Caco-2 (cell line): ENCODE measurements at regions not wholly inside any gene's neighbourhood (a gene's known extent, or its start where the extent isn't known, plus 50 kb on each side); places are given as distances from the start of the nearest gene placed in this dataset.

Experiments used
- BruUV-seq: library from RNA; stranded (reverse); fragments of 400-500 nt; replicated peaks from 2 replicates; lab custom pipeline; 2021; lab: Mats Ljungman, UMichigan
- CTCF ChIA-PET: fragments of 300-600 bp; sonication (Branson Sonifier 250); formaldehyde crosslinking; loops from one replicate; lab custom pipeline; 2022; ENCODE audit warnings: antibody characterized with exemption; lab: Charles Lee
- POLR2A ChIA-PET: fragments of 300-600 bp; sonication (Branson Sonifier 250); formaldehyde crosslinking; loops from one replicate; lab custom pipeline; 2022; ENCODE audit warnings: antibody characterized with exemption; lab: Charles Lee
- DNase-seq, 2 experiments: peaks; one replicate each; pipeline versions ENCODE4 v3.0.0 to v3.0.0-alpha.2; 2020 to 2022
- H3K27me3 ChIP-seq: replicated peaks from 2 replicates; pipeline ENCODE4 v1.6.0; 2011; ENCODE audit warnings: low read length; ENCODE audit not compliant: control insufficient read depth, insufficient read depth
- H3K36me3 ChIP-seq: 2 replicates; pipeline ENCODE4 v1.5.1; 2011; ENCODE audit warnings: low read length; ENCODE audit not compliant: control insufficient read depth, insufficient read depth
- H3K4me1 ChIP-seq: fragments of 250-450 bp; sonication (Bioruptor Pico); 2 replicates; pipeline ENCODE4 v1.5.1; 2020; ENCODE audit warnings: mild to moderate bottlenecking
- H3K4me3 ChIP-seq: 2 replicates; pipeline ENCODE4 v1.5.1; 2011; ENCODE audit warnings: low read depth, mild to moderate bottlenecking, control low read depth, low read length
- H3K9me3 ChIP-seq: fragments of 250-450 bp; sonication (Bioruptor Pico); 2 replicates; pipeline ENCODE4 v1.5.1; 2020; ENCODE audit warnings: mild to moderate bottlenecking, moderate library complexity
- H3K27ac Mint-ChIP-seq: one replicate; pipeline ENCODE4 v1.8.0; 2022; ENCODE audit warnings: mixed read lengths; ENCODE audit not compliant: unreplicated experiment
- H3K27me3 Mint-ChIP-seq: one replicate; pipeline ENCODE4 v1.8.0; 2022; ENCODE audit warnings: mixed read lengths; ENCODE audit not compliant: insufficient read depth, unreplicated experiment
- H3K36me3 Mint-ChIP-seq: one replicate; pipeline ENCODE4 v1.8.0; 2022; ENCODE audit warnings: mild to moderate bottlenecking, mixed read lengths; ENCODE audit not compliant: insufficient read depth, unreplicated experiment
- H3K4me1 Mint-ChIP-seq: one replicate; pipeline ENCODE4 v1.8.0; 2022; ENCODE audit warnings: low read depth, mixed read lengths; ENCODE audit not compliant: unreplicated experiment
- H3K4me3 Mint-ChIP-seq: one replicate; pipeline ENCODE4 v1.8.0; 2022; ENCODE audit warnings: mild to moderate bottlenecking, moderate library complexity, mixed read lengths; ENCODE audit not compliant: unreplicated experiment
- H3K9me3 Mint-ChIP-seq: one replicate; pipeline ENCODE4 v1.8.0; 2022; ENCODE audit warnings: mixed read lengths; ENCODE audit not compliant: unreplicated experiment
- CTCF ChIP-seq, 2 experiments: fragments of 200-600 bp in 1 of 2; IDR thresholded peaks; 1 replicate in 1 of 2; 2 replicates in 1 of 2; pipeline versions ENCODE4 v1.5.1 to v1.8.0; 2011 to 2022; ENCODE audit warnings: antibody characterized with exemption in 1 of 2, control low read depth in 1 of 2, inconsistent platforms in 1 of 2, low read depth in 1 of 2, low read length in 1 of 2, mild to moderate bottlenecking in 1 of 2, moderate library complexity in 1 of 2; ENCODE audit not compliant: insufficient read depth in 1 of 2, severe bottlenecking in 1 of 2, unreplicated experiment in 1 of 2
- intact Hi-C: fragments of 100-400 bp; cut with micrococcal nuclease; formaldehyde crosslinking; loops from one replicate; pipeline ENCODE4 v1.10.0; 2022; ENCODE audit not compliant: unreplicated experiment

DNA sequence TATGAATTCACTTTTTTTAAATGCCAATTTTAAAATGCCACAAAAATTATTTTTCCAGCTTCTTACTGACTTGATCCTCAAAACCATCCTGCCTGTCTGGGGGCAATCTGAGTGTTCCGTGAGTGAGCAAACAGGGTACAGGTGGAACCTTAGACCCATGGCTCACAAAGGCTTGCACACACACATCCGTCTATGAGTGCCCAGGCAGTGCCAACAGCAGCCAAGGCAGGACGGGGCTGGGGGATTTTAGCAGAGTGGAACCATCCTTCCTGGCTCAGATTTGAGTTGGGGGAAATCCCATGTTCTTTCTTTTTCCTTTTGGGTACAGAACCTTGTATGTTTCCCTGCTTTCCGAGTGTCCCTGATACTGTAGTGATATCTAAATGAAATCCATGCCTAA lies 377.7 kb upstream of the MGMT start:
- intact Hi-C loops = no loop called here
- POLR2A ChIA-PET = no interaction called here
- no peaks in the 10 kb centered on the region for H3K36me3 Mint-ChIP-seq
- Histone ChIP-seq H3K9me3 (peaks cover 2% of the 10 kb centered on the region; the same call in 1 of the 2 replicates), H3K36me3 (no peaks in the 10 kb centered on the region), H3K27me3 (no peaks in the 10 kb centered on the region; the same call in 1 of the 2 replicates), H3K4me3 (no peak overlapping the region), H3K4me1 (no peaks in the 10 kb centered on the region)
- H3K4me3 Mint-ChIP-seq = no peak overlapping the region
- no peaks in the 10 kb centered on the region for H3K9me3 Mint-ChIP-seq
- BruUV-seq = no TSS peak
- DNase-seq = no peak
- H3K27ac Mint-ChIP-seq = no peak overlapping the region
- peaks cover 8% of the 10 kb centered on the region for H3K27me3 Mint-ChIP-seq
- TF ChIP-seq CTCF (IDR thresholded peaks at IDR 0.05; ENCODE audit: insufficient read depth in 1 of 2, low read depth in 1 of 2, low read length in 1 of 2, severe bottlenecking in 1 of 2, unreplicated experiment in 1 of 2) = no peak
- CTCF ChIA-PET = no interaction called here
- H3K4me1 Mint-ChIP-seq = no peaks in the 10 kb centered on the region

DNA sequence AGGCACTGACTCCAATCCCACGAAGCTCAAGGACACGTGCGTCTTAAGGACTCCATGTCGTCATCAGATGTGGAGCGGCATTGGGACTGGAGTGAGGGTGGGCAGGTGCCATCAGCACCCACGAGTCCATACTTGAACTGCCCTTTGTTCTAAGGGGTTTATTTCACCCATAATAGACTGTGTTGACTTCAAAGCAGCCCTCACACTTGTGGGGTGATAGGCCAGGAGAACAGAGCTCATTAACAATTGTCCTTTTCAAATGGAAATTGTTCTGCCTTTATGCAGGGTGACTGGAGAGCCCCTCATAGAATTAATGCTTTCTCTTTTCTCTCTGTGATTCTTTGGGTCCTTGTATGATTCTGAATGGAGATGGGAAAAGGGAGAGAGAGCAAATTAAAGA lies 376.9 kb upstream of the MGMT start:
- H3K4me3 Mint-ChIP-seq = no peak overlapping the region
- H3K4me1 Mint-ChIP-seq = no peaks in the 10 kb centered on the region
- intact Hi-C loops = no loop called here
- H3K27me3 Mint-ChIP-seq = peaks cover 10% of the 10 kb centered on the region
- Histone ChIP-seq H3K36me3 (no peaks in the 10 kb centered on the region), H3K27me3 (no peaks in the 10 kb centered on the region; the same call in 1 of the 2 replicates), H3K9me3 (no peaks in the 10 kb centered on the region), H3K4me3 (no peak overlapping the region), H3K4me1 (no peaks in the 10 kb centered on the region)
- DNase-seq = no peak
- POLR2A ChIA-PET = no interaction called here
- no TSS peak for BruUV-seq
- H3K36me3 Mint-ChIP-seq = no peaks in the 10 kb centered on the region
- no peak for TF ChIP-seq CTCF (IDR thresholded peaks at IDR 0.05; ENCODE audit: insufficient read depth in 1 of 2, low read depth in 1 of 2, low read length in 1 of 2, severe bottlenecking in 1 of 2, unreplicated experiment in 1 of 2)
- H3K9me3 Mint-ChIP-seq = no peaks in the 10 kb centered on the region
- CTCF ChIA-PET = no interaction called here
- no peak overlapping the region for H3K27ac Mint-ChIP-seq

- Histone ChIP-seq H3K4me1 (no peaks in the 10 kb centered on the region), H3K27me3 (no peaks in the 10 kb centered on the region; the same call in 1 of the 2 replicates), H3K36me3 (no peaks in the 10 kb centered on the region), H3K9me3 (no peaks in the 10 kb centered on the region), H3K4me3 (no peak overlapping the region)
- intact Hi-C loops = no loop called here
- Mint-ChIP-seq H3K27me3 (peaks cover 10% of the 10 kb centered on the region), H3K36me3 (no peaks in the 10 kb centered on the region), H3K27ac (no peak overlapping the region), H3K4me3 (no peak overlapping the region), H3K4me1 (no peaks in the 10 kb centered on the region), H3K9me3 (no peaks in the 10 kb centered on the region)
- CTCF ChIA-PET = no interaction called here
- no peak for DNase-seq
- TF ChIP-seq CTCF (IDR thresholded peaks at IDR 0.05; ENCODE audit: insufficient read depth in 1 of 2, low read depth in 1 of 2, low read length in 1 of 2, severe bottlenecking in 1 of 2, unreplicated experiment in 1 of 2) = no peak
- no TSS peak for BruUV-seq
- POLR2A ChIA-PET = no interaction called here
These were observed 376.2 kb upstream of the MGMT start for GRCh38 chr10:129090618-129091366.
